GM23338 (cell line): ENCODE measurements at regions not wholly inside any gene's neighbourhood (a gene's known extent, or its start where the extent isn't known, plus 50 kb on each side); places are given as distances from the start of the nearest gene placed in this dataset.

Experiments used
- ATAC-seq: fragments of 200-7000 bp; cut with Tn5 transposase; 3 replicates; pipeline ENCODE4 v1.9.1; 2020
- DNase-seq: peaks from one replicate; pipeline ENCODE4 v3.0.0-alpha.2; 2015; ENCODE audit warnings: low spot score
- H2AFZ ChIP-seq: fragments of 200-600 bp; sonication (generic); 2 replicates; pipeline ENCODE4 v1.8.0; 2016; ENCODE audit warnings: antibody characterized with exemption, mild to moderate bottlenecking, moderate library complexity
- H3F3A ChIP-seq: fragments of 200-600 bp; sonication (generic); replicated peaks from 2 replicates; pipeline ENCODE4 v1.8.0; 2017; ENCODE audit warnings: antibody characterized with exemption, mixed run types, low read depth
- H3K27ac ChIP-seq: fragments of 200-600 bp; sonication (generic); 2 replicates; pipeline ENCODE4 v1.6.1; 2016; ENCODE audit warnings: low read depth
- H3K27me3 ChIP-seq: fragments of 200-600 bp; sonication (generic); 2 replicates; pipeline ENCODE4 v1.8.0; 2016; ENCODE audit warnings: mild to moderate bottlenecking, mixed run types, moderate library complexity; ENCODE audit not compliant: insufficient read depth
- H3K36me3 ChIP-seq: fragments of 200-600 bp; sonication (generic); 2 replicates; pipeline ENCODE4 v1.8.0; 2016; ENCODE audit warnings: mild to moderate bottlenecking; ENCODE audit not compliant: insufficient read depth
- H3K4me1 ChIP-seq: fragments of 200-600 bp; sonication (generic); 2 replicates; pipeline ENCODE4 v1.8.0; 2016; ENCODE audit warnings: mild to moderate bottlenecking, moderate library complexity; ENCODE audit not compliant: insufficient read depth
- H3K4me2 ChIP-seq: fragments of 200-600 bp; sonication (generic); 2 replicates; pipeline ENCODE4 v1.7.1; 2017; ENCODE audit warnings: mixed run types
- H3K4me3 ChIP-seq: fragments of 200-600 bp; sonication (generic); 2 replicates; pipeline ENCODE4 v1.6.1; 2016; ENCODE audit warnings: mixed run types
- H3K79me2 ChIP-seq: fragments of 200-600 bp; sonication (generic); replicated peaks from 2 replicates; pipeline ENCODE4 v1.8.0; 2017; ENCODE audit warnings: mild to moderate bottlenecking; ENCODE audit not compliant: insufficient read depth
- H3K9me2 ChIP-seq: fragments of 200-600 bp; sonication (generic); 2 replicates; pipeline ENCODE4 v1.8.0; 2017; ENCODE audit not compliant: insufficient read depth
- H4K20me1 ChIP-seq: fragments of 200-600 bp; sonication (generic); replicated peaks from 2 replicates; pipeline ENCODE4 v1.8.0; 2017; ENCODE audit warnings: mild to moderate bottlenecking; ENCODE audit not compliant: insufficient read depth
- H3K27ac Mint-ChIP-seq: 2 replicates; pipeline ENCODE4 v1.8.0; 2020; ENCODE audit warnings: inconsistent platforms, mild to moderate bottlenecking, moderate library complexity, mixed read lengths
- H3K27me3 Mint-ChIP-seq: 3 replicates; pipeline ENCODE4 v1.8.0; 2022; ENCODE audit warnings: low read depth, mild to moderate bottlenecking, moderate library complexity, mixed read lengths, inconsistent platforms; ENCODE audit not compliant: insufficient read depth, poor library complexity
- H3K36me3 Mint-ChIP-seq: 3 replicates; pipeline ENCODE4 v1.8.0; 2021; ENCODE audit warnings: low read depth, mild to moderate bottlenecking, inconsistent platforms, moderate library complexity, mixed read lengths
- H3K4me1 Mint-ChIP-seq: 3 replicates; pipeline ENCODE4 v1.8.0; 2020; ENCODE audit warnings: mild to moderate bottlenecking, inconsistent platforms, mixed read lengths
- H3K4me3 Mint-ChIP-seq: 3 replicates; pipeline ENCODE4 v1.8.0; 2021; ENCODE audit warnings: moderate library complexity, mild to moderate bottlenecking, inconsistent platforms, mixed read lengths
- H3K9me3 Mint-ChIP-seq: 3 replicates; pipeline ENCODE4 v1.8.0; 2020; ENCODE audit warnings: moderate library complexity, mild to moderate bottlenecking, inconsistent platforms, mixed read lengths
- CREB1 ChIP-seq: fragments of 250-450 bp; sonication (Bioruptor Pico); IDR thresholded peaks from 2 replicates; pipeline ENCODE4 v1.5.0; 2020; ENCODE audit warnings: low read depth, mild to moderate bottlenecking, moderate library complexity
- CTCF ChIP-seq, 2 experiments: fragments of 200-600 bp in 1 of 2; sonication (generic) in 1 of 2; conservative IDR thresholded peaks; 2 replicates each; pipeline versions ENCODE4 v1.5.1 to v1.6.1; 2016 to 2017; ENCODE audit warnings: antibody characterized with exemption in 2 of 2, low read depth in 2 of 2, mild to moderate bottlenecking in 2 of 2, moderate library complexity in 1 of 2
- ETS1 ChIP-seq: IDR thresholded peaks from 2 replicates; pipeline ENCODE4 v1.6.1; 2016; ENCODE audit warnings: antibody characterized with exemption
- EZH2 ChIP-seq: fragments of 200-600 bp; sonication (generic); IDR thresholded peaks from one replicate; pipeline ENCODE4 v1.8.0; 2017; ENCODE audit warnings: antibody characterized with exemption, mild to moderate bottlenecking, low read depth; ENCODE audit not compliant: unreplicated experiment
- EZH2phosphoT487 ChIP-seq: fragments of 200-600 bp; sonication (generic); IDR thresholded peaks from one replicate; pipeline ENCODE4 v1.8.1; 2018; ENCODE audit warnings: antibody characterized with exemption; ENCODE audit not compliant: unreplicated experiment
- JUNB ChIP-seq: IDR thresholded peaks from one replicate; pipeline ENCODE4 v1.6.1; 2016; ENCODE audit warnings: antibody characterized with exemption; ENCODE audit not compliant: unreplicated experiment
- NANOG ChIP-seq: IDR thresholded peaks from 2 replicates; pipeline ENCODE4 v1.6.1; 2016; ENCODE audit warnings: antibody characterized with exemption, borderline replicate concordance
- POLR2AphosphoS5 ChIP-seq: IDR thresholded peaks from 2 replicates; pipeline ENCODE4 v1.6.1; 2016; ENCODE audit warnings: antibody characterized with exemption, low read depth
- STAT1 ChIP-seq: IDR thresholded peaks from one replicate; pipeline ENCODE4 v1.6.1; 2016; ENCODE audit warnings: antibody characterized with exemption; ENCODE audit not compliant: unreplicated experiment
- ZNF114 ChIP-seq: fragments of 250-450 bp; sonication (Bioruptor Pico); IDR thresholded peaks from 2 replicates; pipeline ENCODE4 v1.5.0; 2020; ENCODE audit warnings: mild to moderate bottlenecking, moderate library complexity
- ZNF331 ChIP-seq: fragments of 250-450 bp; sonication (Bioruptor Pico); IDR thresholded peaks from 2 replicates; pipeline ENCODE4 v1.5.0; 2020; ENCODE audit warnings: low read depth, mild to moderate bottlenecking, moderate library complexity
- TF ChIP-seq, protein P1 (sequence below): fragments of 250-450 bp; sonication (Bioruptor Pico); IDR thresholded peaks from 2 replicates; pipeline ENCODE4 v1.5.0; 2020; ENCODE audit warnings: mild to moderate bottlenecking, moderate library complexity
- TF ChIP-seq, protein P2 (sequence below): IDR thresholded peaks from one replicate; pipeline ENCODE4 v1.6.1; 2018; ENCODE audit warnings: antibody characterized with exemption; ENCODE audit not compliant: unreplicated experiment

DNA sequence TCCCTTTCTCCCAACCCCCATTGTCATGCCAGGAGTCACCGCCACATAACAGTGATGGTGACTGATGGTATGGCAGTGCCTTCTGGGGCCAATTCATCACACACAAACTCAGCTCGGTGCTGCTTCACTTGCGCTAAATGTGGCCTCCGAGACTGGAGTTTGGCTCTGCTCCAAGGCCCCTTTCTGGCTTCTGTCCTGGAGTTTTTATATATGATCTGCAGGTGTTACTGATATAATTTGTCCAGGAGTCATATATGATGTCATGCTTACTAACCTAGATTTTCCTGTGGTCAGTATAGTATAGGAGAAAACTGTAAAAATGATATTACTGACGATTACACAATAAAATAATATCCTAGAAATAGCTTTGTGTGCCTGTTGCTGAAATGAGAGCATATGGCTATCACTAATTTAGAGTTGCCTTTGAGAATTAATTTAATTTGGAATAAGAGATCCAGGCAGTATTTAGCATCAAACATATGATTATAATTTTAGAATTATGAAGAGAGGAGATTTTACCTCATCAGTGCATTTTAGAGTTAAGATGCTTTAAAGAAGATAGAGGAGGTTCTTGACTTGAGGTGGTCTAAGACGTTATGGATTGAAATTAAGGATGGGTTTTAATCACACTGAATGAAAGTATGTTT is 334.1 kb upstream of the CD180 start:
- Mint-ChIP-seq H3K4me1 (no peaks in the 10 kb centered on the region), H3K9me3 (peaks cover 15% of the 10 kb centered on the region), H3K27ac (no peak overlapping the region), H3K4me3 (no peak overlapping the region), H3K36me3 (peaks cover 12% of the 10 kb centered on the region; the same call in 2 of the 3 replicates), H3K27me3 (no peaks in the 10 kb centered on the region)
- Histone ChIP-seq H3K79me2 (no peaks in the 10 kb centered on the region), H2AFZ (no peak overlapping the region), H3K27ac (no peak overlapping the region), H3F3A (no peaks in the 10 kb centered on the region), H4K20me1 (no peaks in the 10 kb centered on the region), H3K36me3 (0 out of 2 replicates have a peak, but pooled peaks cover 3% of the 10 kb centered on the region), H3K4me2 (no peak overlapping the region), H3K27me3 (no peaks in the 10 kb centered on the region), H3K9me2 (no peaks in the 10 kb centered on the region), H3K4me3 (no peak overlapping the region), H3K4me1 (no peaks in the 10 kb centered on the region)
- TF ChIP-seq ZNF331 (CRISPR knock-in tag) (no peak), POLR2AphosphoS5 (no peak), CTCF (conservative IDR thresholded peaks at IDR 0.05; ENCODE audit: low read depth in 2 of 2) (no peak), STAT1 (no peak), JUNB (no peak), ZNF114 (no peak), EZH2phosphoT487 (no peak), EZH2 (no peak), CREB1 (CRISPR knock-in tag) (no peak), NANOG (no peak), ETS1 (no peak)
- TF ChIP-seq, protein P1, sequence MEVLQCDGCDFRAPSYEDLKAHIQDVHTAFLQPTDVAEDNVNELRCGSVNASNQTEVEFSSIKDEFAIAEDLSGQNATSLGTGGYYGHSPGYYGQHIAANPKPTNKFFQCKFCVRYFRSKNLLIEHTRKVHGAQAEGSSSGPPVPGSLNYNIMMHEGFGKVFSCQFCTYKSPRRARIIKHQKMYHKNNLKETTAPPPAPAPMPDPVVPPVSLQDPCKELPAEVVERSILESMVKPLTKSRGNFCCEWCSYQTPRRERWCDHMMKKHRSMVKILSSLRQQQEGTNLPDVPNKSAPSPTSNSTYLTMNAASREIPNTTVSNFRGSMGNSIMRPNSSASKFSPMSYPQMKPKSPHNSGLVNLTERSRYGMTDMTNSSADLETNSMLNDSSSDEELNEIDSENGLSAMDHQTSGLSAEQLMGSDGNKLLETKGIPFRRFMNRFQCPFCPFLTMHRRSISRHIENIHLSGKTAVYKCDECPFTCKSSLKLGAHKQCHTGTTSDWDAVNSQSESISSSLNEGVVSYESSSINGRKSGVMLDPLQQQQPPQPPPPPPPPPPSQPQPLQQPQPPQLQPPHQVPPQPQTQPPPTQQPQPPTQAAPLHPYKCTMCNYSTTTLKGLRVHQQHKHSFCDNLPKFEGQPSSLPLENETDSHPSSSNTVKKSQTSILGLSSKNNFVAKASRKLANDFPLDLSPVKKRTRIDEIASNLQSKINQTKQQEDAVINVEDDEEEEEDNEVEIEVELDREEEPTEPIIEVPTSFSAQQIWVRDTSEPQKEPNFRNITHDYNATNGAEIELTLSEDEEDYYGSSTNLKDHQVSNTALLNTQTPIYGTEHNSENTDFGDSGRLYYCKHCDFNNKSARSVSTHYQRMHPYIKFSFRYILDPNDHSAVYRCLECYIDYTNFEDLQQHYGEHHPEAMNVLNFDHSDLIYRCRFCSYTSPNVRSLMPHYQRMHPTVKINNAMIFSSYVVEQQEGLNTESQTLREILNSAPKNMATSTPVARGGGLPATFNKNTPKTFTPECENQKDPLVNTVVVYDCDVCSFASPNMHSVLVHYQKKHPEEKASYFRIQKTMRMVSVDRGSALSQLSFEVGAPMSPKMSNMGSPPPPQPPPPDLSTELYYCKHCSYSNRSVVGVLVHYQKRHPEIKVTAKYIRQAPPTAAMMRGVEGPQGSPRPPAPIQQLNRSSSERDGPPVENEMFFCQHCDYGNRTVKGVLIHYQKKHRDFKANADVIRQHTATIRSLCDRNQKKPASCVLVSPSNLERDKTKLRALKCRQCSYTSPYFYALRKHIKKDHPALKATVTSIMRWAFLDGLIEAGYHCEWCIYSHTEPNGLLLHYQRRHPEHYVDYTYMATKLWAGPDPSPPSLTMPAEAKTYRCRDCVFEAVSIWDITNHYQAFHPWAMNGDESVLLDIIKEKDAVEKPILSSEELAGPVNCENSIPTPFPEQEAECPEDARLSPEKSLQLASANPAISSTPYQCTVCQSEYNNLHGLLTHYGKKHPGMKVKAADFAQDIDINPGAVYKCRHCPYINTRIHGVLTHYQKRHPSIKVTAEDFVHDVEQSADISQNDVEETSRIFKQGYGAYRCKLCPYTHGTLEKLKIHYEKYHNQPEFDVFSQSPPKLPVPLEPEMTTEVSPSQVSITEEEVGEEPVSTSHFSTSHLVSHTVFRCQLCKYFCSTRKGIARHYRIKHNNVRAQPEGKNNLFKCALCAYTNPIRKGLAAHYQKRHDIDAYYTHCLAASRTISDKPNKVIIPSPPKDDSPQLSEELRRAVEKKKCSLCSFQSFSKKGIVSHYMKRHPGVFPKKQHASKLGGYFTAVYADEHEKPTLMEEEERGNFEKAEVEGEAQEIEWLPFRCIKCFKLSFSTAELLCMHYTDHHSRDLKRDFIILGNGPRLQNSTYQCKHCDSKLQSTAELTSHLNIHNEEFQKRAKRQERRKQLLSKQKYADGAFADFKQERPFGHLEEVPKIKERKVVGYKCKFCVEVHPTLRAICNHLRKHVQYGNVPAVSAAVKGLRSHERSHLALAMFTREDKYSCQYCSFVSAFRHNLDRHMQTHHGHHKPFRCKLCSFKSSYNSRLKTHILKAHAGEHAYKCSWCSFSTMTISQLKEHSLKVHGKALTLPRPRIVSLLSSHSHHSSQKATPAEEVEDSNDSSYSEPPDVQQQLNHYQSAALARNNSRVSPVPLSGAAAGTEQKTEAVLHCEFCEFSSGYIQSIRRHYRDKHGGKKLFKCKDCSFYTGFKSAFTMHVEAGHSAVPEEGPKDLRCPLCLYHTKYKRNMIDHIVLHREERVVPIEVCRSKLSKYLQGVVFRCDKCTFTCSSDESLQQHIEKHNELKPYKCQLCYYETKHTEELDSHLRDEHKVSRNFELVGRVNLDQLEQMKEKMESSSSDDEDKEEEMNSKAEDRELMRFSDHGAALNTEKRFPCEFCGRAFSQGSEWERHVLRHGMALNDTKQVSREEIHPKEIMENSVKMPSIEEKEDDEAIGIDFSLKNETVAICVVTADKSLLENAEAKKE (CRISPR knock-in tag): no peak
- TF ChIP-seq, protein P2, sequence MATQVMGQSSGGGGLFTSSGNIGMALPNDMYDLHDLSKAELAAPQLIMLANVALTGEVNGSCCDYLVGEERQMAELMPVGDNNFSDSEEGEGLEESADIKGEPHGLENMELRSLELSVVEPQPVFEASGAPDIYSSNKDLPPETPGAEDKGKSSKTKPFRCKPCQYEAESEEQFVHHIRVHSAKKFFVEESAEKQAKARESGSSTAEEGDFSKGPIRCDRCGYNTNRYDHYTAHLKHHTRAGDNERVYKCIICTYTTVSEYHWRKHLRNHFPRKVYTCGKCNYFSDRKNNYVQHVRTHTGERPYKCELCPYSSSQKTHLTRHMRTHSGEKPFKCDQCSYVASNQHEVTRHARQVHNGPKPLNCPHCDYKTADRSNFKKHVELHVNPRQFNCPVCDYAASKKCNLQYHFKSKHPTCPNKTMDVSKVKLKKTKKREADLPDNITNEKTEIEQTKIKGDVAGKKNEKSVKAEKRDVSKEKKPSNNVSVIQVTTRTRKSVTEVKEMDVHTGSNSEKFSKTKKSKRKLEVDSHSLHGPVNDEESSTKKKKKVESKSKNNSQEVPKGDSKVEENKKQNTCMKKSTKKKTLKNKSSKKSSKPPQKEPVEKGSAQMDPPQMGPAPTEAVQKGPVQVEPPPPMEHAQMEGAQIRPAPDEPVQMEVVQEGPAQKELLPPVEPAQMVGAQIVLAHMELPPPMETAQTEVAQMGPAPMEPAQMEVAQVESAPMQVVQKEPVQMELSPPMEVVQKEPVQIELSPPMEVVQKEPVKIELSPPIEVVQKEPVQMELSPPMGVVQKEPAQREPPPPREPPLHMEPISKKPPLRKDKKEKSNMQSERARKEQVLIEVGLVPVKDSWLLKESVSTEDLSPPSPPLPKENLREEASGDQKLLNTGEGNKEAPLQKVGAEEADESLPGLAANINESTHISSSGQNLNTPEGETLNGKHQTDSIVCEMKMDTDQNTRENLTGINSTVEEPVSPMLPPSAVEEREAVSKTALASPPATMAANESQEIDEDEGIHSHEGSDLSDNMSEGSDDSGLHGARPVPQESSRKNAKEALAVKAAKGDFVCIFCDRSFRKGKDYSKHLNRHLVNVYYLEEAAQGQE: no peak
- ATAC-seq (no peak), DNase-seq (peak; percentile 6)
